ENCODE measurements at regions not wholly inside any gene's neighbourhood (a gene's known extent, or its start where the extent isn't known, plus 50 kb on each side); places are given as distances from the start of the nearest gene placed in this dataset.
"Not testable (repeated sequence)": the region's sequence is repeated elsewhere in the genome, so short reads cannot be mapped to it uniquely, and the experiment has no call there.

DNA sequence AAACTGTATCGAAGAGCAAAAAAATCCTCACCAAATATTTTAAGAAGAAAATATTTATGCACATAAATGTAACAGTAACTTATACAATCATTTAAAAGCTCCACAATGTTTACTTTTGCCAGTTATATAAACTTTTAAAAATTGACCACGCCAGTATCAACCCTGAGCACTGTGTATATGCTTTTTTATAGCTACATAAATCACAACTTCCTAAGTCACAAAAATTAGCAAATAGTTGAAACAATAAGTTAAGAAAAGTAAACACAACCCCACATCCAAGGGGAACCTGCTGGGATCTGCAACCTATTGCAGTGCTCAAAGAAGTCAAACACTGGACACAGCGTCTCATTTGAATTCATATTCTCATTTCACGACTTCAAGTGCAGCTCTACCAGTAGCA is 89.8 kb upstream of the DST start:
- peaks cover 16% of the 10 kb centered on the region for H3K36me3 ChIP-seq (ENCODE audit: control insufficient read depth, insufficient read depth, low read length)
- H3K27ac ChIP-seq (ENCODE audit: low read depth, low read length, severe bottlenecking): no peak overlapping the region
- 90 to 92% methylated on average over 2 of the region's 4 CpGs for WGBS, 2 experiments (ENCODE audit: insufficient coverage in 2 of 2)
- H3K9me3 ChIP-seq (ENCODE audit: control insufficient read depth, low read length): no peaks in the 10 kb centered on the region
- no peak overlapping the region for H3K4me3 ChIP-seq (ENCODE audit: extremely low read depth, insufficient read depth, low read length, poor library complexity, severe bottlenecking)
- peaks cover 4% of the 10 kb centered on the region for H3K4me1 ChIP-seq (ENCODE audit: control insufficient read depth, insufficient read depth, low read length, poor library complexity, severe bottlenecking)

DNA sequence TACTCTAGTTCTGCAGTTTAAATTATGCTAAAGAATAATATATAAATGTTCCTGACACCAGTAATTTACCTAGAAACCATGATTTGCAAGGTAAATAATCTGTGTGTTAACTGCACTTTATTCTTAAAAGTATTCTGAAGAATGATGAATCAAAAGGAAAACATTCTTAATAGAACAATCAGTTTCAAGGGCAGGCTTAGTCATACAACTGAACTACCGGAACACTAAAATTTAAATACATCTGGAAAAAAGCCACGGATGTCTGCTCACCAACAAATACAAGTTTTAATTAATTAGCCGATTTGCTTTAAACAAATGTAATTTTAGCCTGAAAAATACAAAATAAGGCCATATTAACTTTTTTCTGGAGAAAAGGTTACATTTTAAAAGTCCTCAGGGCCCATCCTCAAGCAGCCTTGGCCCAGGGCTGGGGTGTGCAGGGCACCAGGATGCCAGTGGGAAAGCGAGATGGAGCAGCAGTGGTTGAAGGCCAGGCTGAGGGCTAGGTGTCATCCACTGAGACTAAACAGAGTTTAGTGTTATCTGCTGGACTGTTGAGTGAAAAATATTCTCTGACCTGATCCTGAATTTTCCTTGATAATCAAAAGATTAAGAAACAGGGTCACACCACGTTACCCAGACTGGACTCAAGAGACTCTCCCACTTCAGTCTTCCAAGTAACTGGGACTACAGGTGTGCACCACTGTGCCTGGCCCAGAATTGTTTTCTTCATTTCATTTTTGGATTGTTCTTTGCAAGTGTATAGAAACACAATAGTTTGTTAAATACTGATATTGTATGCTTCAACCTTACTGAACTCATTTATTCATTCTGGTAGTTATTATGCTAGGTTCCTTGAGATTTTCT is 88.2 kb upstream of the DST start:
- Histone ChIP-seq H3K27ac (ENCODE audit: low read depth, low read length, severe bottlenecking) (no peak overlapping the region), H3K36me3 (ENCODE audit: control insufficient read depth, insufficient read depth, low read length) (peaks cover 16% of the 10 kb centered on the region), H3K9me3 (ENCODE audit: control insufficient read depth, low read length) (no peaks in the 10 kb centered on the region), H3K4me1 (ENCODE audit: control insufficient read depth, insufficient read depth, low read length, poor library complexity, severe bottlenecking) (peaks cover 4% of the 10 kb centered on the region), H3K4me3 (ENCODE audit: extremely low read depth, insufficient read depth, low read length, poor library complexity, severe bottlenecking) (no peak overlapping the region)
- WGBS, 2 experiments (ENCODE audit: insufficient coverage in 2 of 2): 93% methylated on average over 2 to 4 of the region's 5 CpGs

GRCh38 chr6:56729719-56730118 is 87.0 kb upstream of the DST start:
- no peak overlapping the region for H3K27ac ChIP-seq (ENCODE audit: low read depth, low read length, severe bottlenecking)

GRCh38 chr6:56729166-56729565 is 86.5 kb upstream of the DST start:
- peaks cover 12% of the 10 kb centered on the region for H3K36me3 ChIP-seq (ENCODE audit: control insufficient read depth, insufficient read depth, low read length)
- not testable (repeated sequence) for H3K4me3 ChIP-seq (ENCODE audit: extremely low read depth, insufficient read depth, low read length, poor library complexity, severe bottlenecking); H3K9me3 ChIP-seq (ENCODE audit: control insufficient read depth, low read length); H3K27ac ChIP-seq (ENCODE audit: low read depth, low read length, severe bottlenecking)
- peaks cover 15% of the 10 kb centered on the region for H3K4me1 ChIP-seq (ENCODE audit: control insufficient read depth, insufficient read depth, low read length, poor library complexity, severe bottlenecking)
- WGBS, 2 experiments (ENCODE audit: insufficient coverage in 2 of 2): 92 to 100% methylated on average over 3 to 6 of the region's 10 CpGs

More at GRCh38 chr6:56729719-56730118, 87.0 kb upstream of the DST start:
- H3K4me1 ChIP-seq (ENCODE audit: control insufficient read depth, insufficient read depth, low read length, poor library complexity, severe bottlenecking): peaks cover 9% of the 10 kb centered on the region
- no peaks in the 10 kb centered on the region for H3K9me3 ChIP-seq (ENCODE audit: control insufficient read depth, low read length)
- no peak overlapping the region for H3K4me3 ChIP-seq (ENCODE audit: extremely low read depth, insufficient read depth, low read length, poor library complexity, severe bottlenecking)
- 89 to 100% methylated on average over 1 of the region's 3 CpGs for WGBS, 2 experiments (ENCODE audit: insufficient coverage in 2 of 2)
- peaks cover 16% of the 10 kb centered on the region for H3K36me3 ChIP-seq (ENCODE audit: control insufficient read depth, insufficient read depth, low read length)

- WGBS, 2 experiments (ENCODE audit: insufficient coverage in 2 of 2): 70 to 100% methylated on average over 2 of the region's 4 CpGs
- Histone ChIP-seq H3K4me1 (ENCODE audit: control insufficient read depth, insufficient read depth, low read length, poor library complexity, severe bottlenecking) (peaks cover 16% of the 10 kb centered on the region), H3K4me3 (ENCODE audit: extremely low read depth, insufficient read depth, low read length, poor library complexity, severe bottlenecking) (no peak overlapping the region), H3K9me3 (ENCODE audit: control insufficient read depth, low read length) (no peaks in the 10 kb centered on the region), H3K36me3 (ENCODE audit: control insufficient read depth, insufficient read depth, low read length) (no peaks in the 10 kb centered on the region), H3K27ac (ENCODE audit: low read depth, low read length, severe bottlenecking) (no peak overlapping the region)
Measured at GRCh38 chr6:56727097-56727850, 84.6 kb upstream of the DST start.

DNA sequence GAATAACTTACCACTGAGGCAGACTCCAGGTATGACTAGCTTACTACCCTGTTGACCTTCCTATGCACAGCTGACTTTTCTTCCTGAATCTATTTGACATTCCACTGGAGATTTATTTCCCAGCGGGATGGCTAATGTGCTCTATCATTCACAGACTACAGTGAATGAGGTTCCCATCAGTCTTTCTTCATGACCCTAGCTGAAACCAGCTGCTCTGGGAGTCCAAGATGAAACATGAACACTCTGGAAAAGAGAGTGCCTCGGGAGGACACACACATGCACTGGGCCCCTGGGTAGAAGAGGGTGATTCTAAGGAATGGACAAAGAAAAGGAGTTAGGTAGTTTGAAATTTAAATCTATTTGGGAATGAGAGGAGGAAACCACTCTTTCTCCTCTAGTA is 82.6 kb upstream of the DST start:
- H3K4me3 ChIP-seq (ENCODE audit: extremely low read depth, insufficient read depth, low read length, poor library complexity, severe bottlenecking): no peak overlapping the region
- WGBS, 2 experiments (ENCODE audit: insufficient coverage in 2 of 2): 82 to 100% methylated on average over 2 of the region's 2 CpGs
- no peaks in the 10 kb centered on the region for H3K9me3 ChIP-seq (ENCODE audit: control insufficient read depth, low read length)

DNA sequence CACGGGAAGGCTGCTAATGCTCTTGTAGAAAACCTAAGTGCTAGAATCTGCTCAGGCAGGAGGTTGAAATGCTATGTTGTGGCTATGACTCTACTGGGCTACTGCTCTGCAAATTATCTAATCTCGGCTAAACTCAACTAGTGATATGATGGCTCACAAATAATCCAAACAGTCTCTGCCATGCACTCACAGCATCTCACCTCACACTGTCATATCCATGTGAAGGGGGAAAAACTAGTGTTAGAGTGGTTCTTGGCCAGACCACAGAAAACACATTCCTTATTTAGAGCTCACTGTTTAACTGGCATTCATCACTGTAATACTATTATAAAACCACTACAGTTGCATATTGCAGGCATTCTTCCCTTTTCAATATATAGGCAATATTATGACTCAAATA is 81.8 kb upstream of the DST start:
- Histone ChIP-seq H3K27ac (ENCODE audit: low read depth, low read length, severe bottlenecking) (no peak overlapping the region), H3K36me3 (ENCODE audit: control insufficient read depth, insufficient read depth, low read length) (no peaks in the 10 kb centered on the region), H3K9me3 (ENCODE audit: control insufficient read depth, low read length) (no peaks in the 10 kb centered on the region), H3K4me1 (ENCODE audit: control insufficient read depth, insufficient read depth, low read length, poor library complexity, severe bottlenecking) (peaks cover 16% of the 10 kb centered on the region), H3K4me3 (ENCODE audit: extremely low read depth, insufficient read depth, low read length, poor library complexity, severe bottlenecking) (no peak overlapping the region)
- WGBS, 2 experiments (ENCODE audit: insufficient coverage in 2 of 2): 100% methylated on average over 1 of the region's 2 CpGs; no CpG with 5 or more reads in 1 of the 2 experiments

More for the DNA sequence above, 82.6 kb upstream of the DST start:
- Histone ChIP-seq H3K4me1 (ENCODE audit: control insufficient read depth, insufficient read depth, low read length, poor library complexity, severe bottlenecking) (peaks cover 16% of the 10 kb centered on the region), H3K27ac (ENCODE audit: low read depth, low read length, severe bottlenecking) (no peak overlapping the region), H3K36me3 (ENCODE audit: control insufficient read depth, insufficient read depth, low read length) (no peaks in the 10 kb centered on the region)

DNA sequence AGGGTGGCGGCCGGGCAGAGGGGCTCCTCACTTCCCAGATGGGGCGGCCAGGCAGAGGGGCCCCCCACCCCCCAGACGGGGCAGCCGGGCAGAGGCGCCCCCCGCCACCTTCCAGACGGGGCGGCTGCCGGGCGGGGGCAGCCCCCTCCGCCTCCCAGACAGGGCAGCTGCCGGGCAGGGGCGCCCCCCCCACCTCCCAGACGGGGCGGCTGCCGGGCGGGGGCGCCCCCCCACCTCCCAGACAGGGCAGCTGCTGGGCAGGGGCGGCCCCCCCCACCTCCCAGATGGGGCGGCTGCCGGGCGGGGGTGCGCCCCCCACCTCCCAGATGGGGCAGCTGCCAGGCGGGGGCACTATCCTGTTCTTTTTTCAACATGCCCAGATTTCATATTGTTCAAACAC is 78.2 kb upstream of the DST start:
- no peaks in the 10 kb centered on the region for H3K36me3 ChIP-seq (ENCODE audit: control insufficient read depth, insufficient read depth, low read length)
- no peak overlapping the region for H3K27ac ChIP-seq (ENCODE audit: low read depth, low read length, severe bottlenecking)
- 63 to 100% methylated on average over 3 to 5 of the region's 25 CpGs for WGBS, 2 experiments (ENCODE audit: insufficient coverage in 2 of 2)
- H3K4me3 ChIP-seq (ENCODE audit: extremely low read depth, insufficient read depth, low read length, poor library complexity, severe bottlenecking): no peak overlapping the region
- H3K9me3 ChIP-seq (ENCODE audit: control insufficient read depth, low read length): no peaks in the 10 kb centered on the region
- H3K4me1 ChIP-seq (ENCODE audit: control insufficient read depth, insufficient read depth, low read length, poor library complexity, severe bottlenecking): peaks cover 20% of the 10 kb centered on the region

DNA sequence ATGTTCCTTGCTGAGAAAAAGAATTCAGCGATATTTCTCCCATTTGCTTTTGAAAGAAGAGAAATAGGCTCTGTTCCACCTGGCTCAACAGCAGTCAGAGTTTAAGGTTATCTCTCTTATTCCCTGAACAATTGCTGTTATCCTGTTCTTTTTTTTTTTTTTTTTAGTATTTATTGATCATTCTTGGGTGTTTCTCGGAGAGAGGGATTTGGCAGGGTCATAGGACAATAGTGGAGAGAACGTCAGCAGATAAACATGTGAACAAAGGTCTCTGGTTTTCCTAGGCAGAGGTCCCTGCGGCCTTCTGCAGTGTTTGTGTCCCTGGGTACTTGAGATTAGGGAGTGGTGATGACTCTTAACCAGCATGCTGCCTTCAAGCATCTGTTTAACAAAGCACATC is 77.5 kb upstream of the DST start:
- not testable (repeated sequence) for H3K36me3 ChIP-seq (ENCODE audit: control insufficient read depth, insufficient read depth, low read length); H3K9me3 ChIP-seq (ENCODE audit: control insufficient read depth, low read length); H3K4me3 ChIP-seq (ENCODE audit: extremely low read depth, insufficient read depth, low read length, poor library complexity, severe bottlenecking); H3K27ac ChIP-seq (ENCODE audit: low read depth, low read length, severe bottlenecking)
- 100% methylated on average over 1 to 2 of the region's 4 CpGs for WGBS, 2 experiments (ENCODE audit: insufficient coverage in 2 of 2)
- H3K4me1 ChIP-seq (ENCODE audit: control insufficient read depth, insufficient read depth, low read length, poor library complexity, severe bottlenecking): peaks cover 22% of the 10 kb centered on the region

DNA sequence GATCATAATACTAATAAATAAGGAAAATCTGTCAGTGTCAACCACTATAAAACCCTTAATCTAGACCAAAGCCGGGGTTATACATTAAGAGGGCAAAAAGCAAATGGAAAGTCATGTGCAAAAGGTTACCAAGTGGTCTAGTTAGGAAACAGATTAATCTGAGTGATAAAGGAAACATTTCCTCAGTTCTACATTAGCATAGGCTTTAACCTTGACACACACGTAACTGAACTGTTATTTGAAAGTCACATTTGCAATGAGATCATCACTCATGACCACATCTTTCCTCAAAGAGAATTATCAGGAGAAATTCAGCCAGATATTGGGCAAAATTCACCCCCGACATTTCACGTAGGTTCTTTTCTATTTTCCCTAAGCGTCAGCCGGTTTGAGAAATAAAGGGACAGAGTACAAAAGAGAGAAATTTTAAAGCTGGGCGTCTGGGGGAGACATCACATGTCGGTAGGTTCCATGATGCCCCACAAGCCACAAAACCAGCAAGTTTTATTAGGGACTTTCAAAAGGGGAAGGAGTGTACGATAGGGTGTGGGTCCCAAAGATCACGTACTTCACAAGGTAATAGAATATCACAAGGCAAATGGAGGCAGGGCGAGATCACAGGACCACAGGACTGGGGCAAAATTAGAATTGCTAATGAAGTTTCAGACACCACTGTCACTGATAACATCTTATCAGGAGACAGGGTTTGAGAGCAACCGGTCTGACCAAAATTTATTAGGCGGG is 76.8 kb upstream of the DST start:
- H3K9me3 ChIP-seq (ENCODE audit: control insufficient read depth, low read length): not testable (repeated sequence)

More for the DNA sequence above, 76.8 kb upstream of the DST start:
- H3K36me3 ChIP-seq (ENCODE audit: control insufficient read depth, insufficient read depth, low read length); H3K27ac ChIP-seq (ENCODE audit: low read depth, low read length, severe bottlenecking); H3K4me3 ChIP-seq (ENCODE audit: extremely low read depth, insufficient read depth, low read length, poor library complexity, severe bottlenecking): not testable (repeated sequence)
- H3K4me1 ChIP-seq (ENCODE audit: control insufficient read depth, insufficient read depth, low read length, poor library complexity, severe bottlenecking): peaks cover 26% of the 10 kb centered on the region
- 90 to 92% methylated on average over 5 to 6 of the region's 13 CpGs for WGBS, 2 experiments (ENCODE audit: insufficient coverage in 2 of 2)

Measured in mesodermal cell (in vitro differentiated cells).